HepG2 (cell line): ENCODE measurements at regions not wholly inside any gene's neighbourhood (a gene's known extent, or its start where the extent isn't known, plus 50 kb on each side); places are given as distances from the start of the nearest gene placed in this dataset.

Experiments
- AKNA ChIP-seq: sonication (generic); formaldehyde crosslinking; IDR thresholded peaks from 2 replicates; pipeline ENCODE4 v1.4.0; 2020; ENCODE audit warnings: missing genetic modification reagents, borderline replicate concordance
- ARNT2 ChIP-seq: sonication (generic); formaldehyde crosslinking; IDR thresholded peaks from 2 replicates; pipeline ENCODE4 v1.8.0; 2022; ENCODE audit warnings: mild to moderate bottlenecking, low read depth, missing genetic modification reagents, moderate library complexity
- FOXK1 ChIP-seq: sonication (generic); formaldehyde crosslinking; IDR thresholded peaks from 2 replicates; pipeline ENCODE4 v1.4.0; 2020; ENCODE audit warnings: low read depth, missing genetic modification reagents, borderline replicate concordance
- HDAC2 ChIP-seq: sonication (generic); formaldehyde crosslinking; IDR thresholded peaks from 2 replicates; pipeline ENCODE4 v1.4.0; 2020; ENCODE audit warnings: missing genetic modification reagents
- KLF12 ChIP-seq: sonication (generic); formaldehyde crosslinking; IDR thresholded peaks from 2 replicates; pipeline ENCODE4 v1.4.0; 2020; ENCODE audit warnings: missing genetic modification reagents, borderline replicate concordance
- NR2C2 ChIP-seq: sonication (generic); formaldehyde crosslinking; IDR thresholded peaks from 2 replicates; pipeline ENCODE4 v1.4.0; 2020; ENCODE audit warnings: missing genetic modification reagents, mild to moderate bottlenecking, moderate library complexity, borderline replicate concordance
- NR2F6 ChIP-seq, 2 experiments: IDR thresholded peaks; 2 replicates each; pipeline ENCODE4 v1.6.1; 2016; ENCODE audit warnings: antibody characterized with exemption in 1 of 2, mild to moderate bottlenecking in 1 of 2
- RARA ChIP-seq: IDR thresholded peaks from 2 replicates; pipeline ENCODE4 v1.6.1; 2016; ENCODE audit warnings: missing genetic modification reagents, missing compliant biosample characterization
- TEAD3 ChIP-seq: optimal IDR thresholded peaks from 2 replicates; pipeline ENCODE3; 2016; ENCODE audit warnings: borderline replicate concordance
- ZNF317 ChIP-seq: sonication (generic); formaldehyde crosslinking; IDR thresholded peaks from 2 replicates; pipeline ENCODE4 v1.5.0; 2020; ENCODE audit warnings: mild to moderate bottlenecking, missing genetic modification reagents
- ZNF513 ChIP-seq: sonication (generic); formaldehyde crosslinking; conservative IDR thresholded peaks from 2 replicates; pipeline ENCODE4 v1.5.0; 2020; ENCODE audit warnings: missing genetic modification reagents
- ZNF646 ChIP-seq: sonication (generic); formaldehyde crosslinking; IDR thresholded peaks from 2 replicates; pipeline ENCODE4 v1.9.0; 2021; ENCODE audit warnings: mild to moderate bottlenecking, missing genetic modification reagents
- TF ChIP-seq, protein P1 (sequence below): IDR thresholded peaks from 2 replicates; pipeline ENCODE4 v1.6.1; 2016; ENCODE audit warnings: low read depth
- TF ChIP-seq, protein P2 (sequence below): sonication (generic); formaldehyde crosslinking; IDR thresholded peaks from 2 replicates; pipeline ENCODE4 v1.4.0; 2020; ENCODE audit warnings: mild to moderate bottlenecking, missing genetic modification reagents

DNA sequence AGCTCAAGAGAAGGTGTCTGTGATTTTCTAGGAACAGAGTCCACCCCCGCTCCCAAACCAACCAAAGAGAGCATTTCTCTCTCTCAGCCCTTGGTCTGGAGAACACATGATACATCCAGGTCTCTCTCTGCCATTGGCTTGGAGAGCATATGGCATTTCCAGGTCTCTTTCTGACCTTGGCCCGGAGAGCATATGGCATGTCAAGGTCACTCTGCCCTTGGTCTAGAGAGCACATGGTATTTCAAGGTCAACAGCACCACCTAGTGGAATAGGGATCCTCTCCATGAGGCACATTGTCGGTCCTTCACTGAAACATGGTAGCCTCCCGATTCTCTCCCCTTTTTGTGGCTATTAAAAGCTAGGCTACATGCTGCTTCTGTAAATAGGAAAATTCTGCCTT is 437.7 kb upstream of the OLFM3 start (continued):
- TF ChIP-seq ZNF513 (no peak), KLF12 (CRISPR knock-in tag) (no peak), ARNT2 (CRISPR knock-in tag) (no peak), RARA (CRISPR knock-in tag) (peak; percentile 39; the same call in 1 of the 2 replicates), HDAC2 (CRISPR knock-in tag) (no peak), FOXK1 (CRISPR knock-in tag) (no peak), TEAD3 (CRISPR knock-in tag) (peak; percentile 21), NR2F6 (IDR thresholded peaks at IDR 0.05) (no peak), NR2F6 (CRISPR knock-in tag; IDR thresholded peaks at IDR 0.05) (peak; percentile 61), ZNF317 (no peak), ZNF646 (CRISPR knock-in tag) (no peak), NR2C2 (CRISPR knock-in tag) (peak; percentile 51; the same call in 1 of the 2 replicates), AKNA (CRISPR knock-in tag) (no peak)
- TF ChIP-seq, protein P1, sequence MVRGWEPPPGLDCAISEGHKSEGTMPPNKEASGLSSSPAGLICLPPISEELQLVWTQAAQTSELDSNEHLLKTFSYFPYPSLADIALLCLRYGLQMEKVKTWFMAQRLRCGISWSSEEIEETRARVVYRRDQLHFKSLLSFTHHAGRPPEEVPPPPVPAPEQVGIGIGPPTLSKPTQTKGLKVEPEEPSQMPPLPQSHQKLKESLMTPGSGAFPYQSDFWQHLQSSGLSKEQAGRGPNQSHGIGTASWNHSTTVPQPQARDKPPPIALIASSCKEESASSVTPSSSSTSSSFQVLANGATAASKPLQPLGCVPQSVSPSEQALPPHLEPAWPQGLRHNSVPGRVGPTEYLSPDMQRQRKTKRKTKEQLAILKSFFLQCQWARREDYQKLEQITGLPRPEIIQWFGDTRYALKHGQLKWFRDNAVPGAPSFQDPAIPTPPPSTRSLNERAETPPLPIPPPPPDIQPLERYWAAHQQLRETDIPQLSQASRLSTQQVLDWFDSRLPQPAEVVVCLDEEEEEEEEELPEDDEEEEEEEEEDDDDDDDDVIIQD (CRISPR knock-in tag), result no peak
- TF ChIP-seq, protein P2, sequence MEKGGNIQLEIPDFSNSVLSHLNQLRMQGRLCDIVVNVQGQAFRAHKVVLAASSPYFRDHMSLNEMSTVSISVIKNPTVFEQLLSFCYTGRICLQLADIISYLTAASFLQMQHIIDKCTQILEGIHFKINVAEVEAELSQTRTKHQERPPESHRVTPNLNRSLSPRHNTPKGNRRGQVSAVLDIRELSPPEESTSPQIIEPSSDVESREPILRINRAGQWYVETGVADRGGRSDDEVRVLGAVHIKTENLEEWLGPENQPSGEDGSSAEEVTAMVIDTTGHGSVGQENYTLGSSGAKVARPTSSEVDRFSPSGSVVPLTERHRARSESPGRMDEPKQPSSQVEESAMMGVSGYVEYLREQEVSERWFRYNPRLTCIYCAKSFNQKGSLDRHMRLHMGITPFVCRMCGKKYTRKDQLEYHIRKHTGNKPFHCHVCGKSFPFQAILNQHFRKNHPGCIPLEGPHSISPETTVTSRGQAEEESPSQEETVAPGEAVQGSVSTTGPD (CRISPR knock-in tag), result no peak
